ENCODE measurements at regions not wholly inside any gene's neighbourhood (a gene's known extent, or its start where the extent isn't known, plus 50 kb on each side); places are given as distances from the start of the nearest gene placed in this dataset.

GRCh38 chr13:52931131-52931530, 82.7 kb upstream of the PCDH8 start:
- 100% methylated on average over 1 of the region's 5 CpGs for WGBS (ENCODE audit: insufficient coverage)
- Mint-ChIP-seq H3K4me1 (no peaks in the 10 kb centered on the region), H3K4me3 (no peak overlapping the region), H3K9me3 (ENCODE audit: insufficient read depth) (no peaks in the 10 kb centered on the region), H3K27ac (no peak overlapping the region), H3K27me3 (peaks cover 12% of the 10 kb centered on the region)
- Histone ChIP-seq H3K9me3 (ENCODE audit: control extremely low read depth in 1 of 3, control insufficient read depth in 2 of 3, insufficient read depth in 1 of 3, low read length in 2 of 3) (no peaks in the 10 kb centered on the region), H3K27ac (ENCODE audit: low read length in 2 of 2) (no peak overlapping the region), H3K9ac (ENCODE audit: low read length) (no peak overlapping the region), H3K79me2 (ENCODE audit: control insufficient read depth, insufficient read depth, low read length) (no peaks in the 10 kb centered on the region), H3K4me2 (replicated peaks; ENCODE audit: low read depth, low read length, poor library complexity, severe bottlenecking) (no peak overlapping the region), H4K20me1 (ENCODE audit: control insufficient read depth, insufficient read depth, low read length, poor library complexity, severe bottlenecking) (no peaks in the 10 kb centered on the region), H3K4me3 (ENCODE audit: control extremely low read depth in 1 of 5, extremely low read depth in 1 of 5, insufficient read depth in 1 of 5, low read depth in 2 of 5, low read length in 4 of 5) (no peak overlapping the region), H3K4me1 (ENCODE audit: control insufficient read depth in 2 of 2, insufficient read depth in 2 of 2, low read length in 2 of 2) (no peaks in the 10 kb centered on the region), H2AFZ (ENCODE audit: insufficient read depth, low read depth, low read length, poor library complexity, severe bottlenecking) (no peak overlapping the region), H3K36me3 (replicated peaks in 1 of 2; ENCODE audit: control extremely low read depth in 1 of 2, control insufficient read depth in 1 of 2, extremely low read depth in 1 of 2, insufficient read depth in 2 of 2, low read length in 1 of 2) (no peaks in the 10 kb centered on the region), H3K27me3 (replicated peaks in 1 of 4; ENCODE audit: control extremely low read depth in 1 of 4, control insufficient read depth in 3 of 4, insufficient read depth in 4 of 4, low read length in 3 of 4) (no peaks in the 10 kb centered on the region)
- ChIA-PET CTCF (interaction anchor here (1.7 kb wide), 1 partner anchor 37 kb away, joined by 9 read pairs; no protein-coding TSS in a partner anchor), POLR2A (no interaction called here)
- TF ChIP-seq, protein P1, sequence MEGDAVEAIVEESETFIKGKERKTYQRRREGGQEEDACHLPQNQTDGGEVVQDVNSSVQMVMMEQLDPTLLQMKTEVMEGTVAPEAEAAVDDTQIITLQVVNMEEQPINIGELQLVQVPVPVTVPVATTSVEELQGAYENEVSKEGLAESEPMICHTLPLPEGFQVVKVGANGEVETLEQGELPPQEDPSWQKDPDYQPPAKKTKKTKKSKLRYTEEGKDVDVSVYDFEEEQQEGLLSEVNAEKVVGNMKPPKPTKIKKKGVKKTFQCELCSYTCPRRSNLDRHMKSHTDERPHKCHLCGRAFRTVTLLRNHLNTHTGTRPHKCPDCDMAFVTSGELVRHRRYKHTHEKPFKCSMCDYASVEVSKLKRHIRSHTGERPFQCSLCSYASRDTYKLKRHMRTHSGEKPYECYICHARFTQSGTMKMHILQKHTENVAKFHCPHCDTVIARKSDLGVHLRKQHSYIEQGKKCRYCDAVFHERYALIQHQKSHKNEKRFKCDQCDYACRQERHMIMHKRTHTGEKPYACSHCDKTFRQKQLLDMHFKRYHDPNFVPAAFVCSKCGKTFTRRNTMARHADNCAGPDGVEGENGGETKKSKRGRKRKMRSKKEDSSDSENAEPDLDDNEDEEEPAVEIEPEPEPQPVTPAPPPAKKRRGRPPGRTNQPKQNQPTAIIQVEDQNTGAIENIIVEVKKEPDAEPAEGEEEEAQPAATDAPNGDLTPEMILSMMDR (IDR thresholded peaks at IDR 0.05), result no peak
- TF ChIP-seq EZH2 (IDR thresholded peaks at IDR 0.05; ENCODE audit: borderline replicate concordance, insufficient read depth, low read depth, low read length, poor library complexity, severe bottlenecking), result no peak
- ATAC-seq (ENCODE audit: low read depth) (no peak), DNase-seq (no peak)
- intact Hi-C loops (cut with micrococcal nuclease), result no loop called here

DNA sequence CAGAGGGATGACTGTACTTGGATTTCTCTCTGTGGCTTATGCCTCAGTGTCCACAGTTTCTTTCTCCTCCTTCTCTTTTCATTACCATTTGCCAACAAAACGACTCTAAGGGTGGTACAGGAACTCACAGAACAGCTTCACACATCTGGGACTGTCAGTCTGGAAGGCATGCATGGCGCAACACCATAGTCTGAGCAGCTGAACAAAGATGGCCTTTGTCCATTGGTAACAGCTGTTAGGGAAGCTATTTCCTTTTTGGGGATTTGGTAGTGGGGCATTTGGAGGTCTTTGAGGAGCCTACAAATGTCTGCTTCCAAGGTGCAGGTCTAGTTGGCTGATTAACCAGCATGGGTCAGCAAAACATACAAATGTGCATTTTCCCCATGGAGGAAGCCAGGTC, 81.4 kb upstream of the PCDH8 start:
- no peaks in the 10 kb centered on the region for H3K4me1 ChIP-seq (ENCODE audit: control insufficient read depth in 2 of 2, insufficient read depth in 2 of 2, low read length in 2 of 2)
- no peak for TF ChIP-seq EZH2 (IDR thresholded peaks at IDR 0.05; ENCODE audit: borderline replicate concordance, insufficient read depth, low read depth, low read length, poor library complexity, severe bottlenecking)
- TF ChIP-seq, protein P1 (IDR thresholded peaks at IDR 0.05), result no peak
- ATAC-seq (ENCODE audit: low read depth), result no peak
- no peak overlapping the region for H3K27ac ChIP-seq (ENCODE audit: low read length in 2 of 2)
- H2AFZ ChIP-seq (ENCODE audit: insufficient read depth, low read depth, low read length, poor library complexity, severe bottlenecking), result no peak overlapping the region
- H3K9me3 ChIP-seq (ENCODE audit: control extremely low read depth in 1 of 3, control insufficient read depth in 2 of 3, insufficient read depth in 1 of 3, low read length in 2 of 3), result peaks cover 0 to 7% (median 0%) of the 10 kb centered on the region in 3 donors
- 68% methylated on average over 2 of the region's 2 CpGs for WGBS (ENCODE audit: insufficient coverage)
- Mint-ChIP-seq H3K27ac (no peak overlapping the region), H3K4me1 (no peaks in the 10 kb centered on the region), H3K27me3 (peaks cover 12% of the 10 kb centered on the region), H3K9me3 (ENCODE audit: insufficient read depth) (no peaks in the 10 kb centered on the region), H3K4me3 (no peak overlapping the region)
- no peak overlapping the region for H3K9ac ChIP-seq (ENCODE audit: low read length)
- ChIA-PET CTCF (interaction anchor here (1.7 kb wide), 1 partner anchor 38 kb away, joined by 9 read pairs; no protein-coding TSS in a partner anchor), POLR2A (no interaction called here)
- DNase-seq, result no peak
- no peaks in the 10 kb centered on the region for H4K20me1 ChIP-seq (ENCODE audit: control insufficient read depth, insufficient read depth, low read length, poor library complexity, severe bottlenecking)
- H3K4me2 ChIP-seq (replicated peaks; ENCODE audit: low read depth, low read length, poor library complexity, severe bottlenecking), result no peak overlapping the region
- H3K27me3 ChIP-seq (replicated peaks in 1 of 4; ENCODE audit: control extremely low read depth in 1 of 4, control insufficient read depth in 3 of 4, insufficient read depth in 4 of 4, low read length in 3 of 4), result no peaks in the 10 kb centered on the region
- intact Hi-C loops (cut with micrococcal nuclease), result no loop called here
- H3K4me3 ChIP-seq (ENCODE audit: control extremely low read depth in 1 of 5, extremely low read depth in 1 of 5, insufficient read depth in 1 of 5, low read depth in 2 of 5, low read length in 4 of 5), result no peak overlapping the region
- H3K36me3 ChIP-seq (replicated peaks in 1 of 2; ENCODE audit: control extremely low read depth in 1 of 2, control insufficient read depth in 1 of 2, extremely low read depth in 1 of 2, insufficient read depth in 2 of 2, low read length in 1 of 2), result no peaks in the 10 kb centered on the region
- no peaks in the 10 kb centered on the region for H3K79me2 ChIP-seq (ENCODE audit: control insufficient read depth, insufficient read depth, low read length)
